Panc1 (cell line): ENCODE measurements at regions not wholly inside any gene's neighbourhood (a gene's known extent, or its start where the extent isn't known, plus 50 kb on each side); places are given as distances from the start of the nearest gene placed in this dataset.

ENCODE experiments used
- ATAC-seq: fragments of 200-7000 bp; cut with Tn5 transposase; 2 replicates; pipeline ENCODE4 v1.9.1; 2020; ENCODE audit warnings: mild to moderate bottlenecking, moderate library complexity
- BruUV-seq: library from RNA; stranded (reverse); fragments of 400-500 nt; replicated peaks from 2 replicates; lab custom pipeline; 2021; lab: Mats Ljungman, UMichigan
- CTCF ChIA-PET: fragments of 300-600 bp; sonication (Branson Sonifier 250); formaldehyde crosslinking; loops from one replicate; lab custom pipeline; 2022; ENCODE audit warnings: antibody characterized with exemption; lab: Charles Lee
- POLR2A ChIA-PET: fragments of 300-600 bp; sonication (Branson Sonifier 250); formaldehyde crosslinking; loops from one replicate; lab custom pipeline; 2022; ENCODE audit warnings: antibody characterized with exemption; lab: Charles Lee
- DNase-seq: peaks from one replicate; pipeline ENCODE4 v3.0.0-alpha.2; 2010; ENCODE audit warnings: low read depth, low spot score
- H3K27ac ChIP-seq: 2 replicates; pipeline ENCODE4 v1.5.1; 2011; ENCODE audit warnings: mild to moderate bottlenecking, low read length, inconsistent platforms
- H3K27me3 ChIP-seq: fragments of 200-500 bp; sonication (Bioruptor generic); 2 replicates; pipeline ENCODE4 v1.6.0; 2014; ENCODE audit warnings: low read length, inconsistent platforms; ENCODE audit not compliant: control insufficient read depth, insufficient read depth
- H3K36me3 ChIP-seq: fragments of 200-500 bp; sonication (Bioruptor generic); 2 replicates; pipeline ENCODE4 v1.5.1; 2014; ENCODE audit warnings: inconsistent platforms, mild to moderate bottlenecking, low read length, moderate library complexity; ENCODE audit not compliant: control insufficient read depth, insufficient read depth
- H3K4me1 ChIP-seq: 2 replicates; pipeline ENCODE4 v1.5.1; 2011; ENCODE audit warnings: inconsistent platforms, mild to moderate bottlenecking, low read length, moderate library complexity; ENCODE audit not compliant: control insufficient read depth, insufficient read depth
- H3K4me3 ChIP-seq, 2 experiments: 2 replicates each; pipeline ENCODE4 v1.5.1; 2011 to 2012; ENCODE audit warnings: low read depth in 2 of 2, low read length in 2 of 2, mild to moderate bottlenecking in 2 of 2, inconsistent platforms in 1 of 2, moderate library complexity in 1 of 2
- H3K9me3 ChIP-seq: fragments of 200-500 bp; sonication (Bioruptor generic); 2 replicates; pipeline ENCODE4 v1.5.1; 2014; ENCODE audit warnings: low read depth, mild to moderate bottlenecking, inconsistent platforms, low read length, moderate library complexity; ENCODE audit not compliant: control insufficient read depth, insufficient read depth
- POLR2AphosphoS5 ChIP-seq: IDR thresholded peaks from 2 replicates; pipeline ENCODE4 v1.6.1; 2012; ENCODE audit warnings: mild to moderate bottlenecking, low read depth, low read length, moderate library complexity
- SIN3A ChIP-seq: IDR thresholded peaks from 2 replicates; pipeline ENCODE4 v1.6.1; 2012; ENCODE audit warnings: low read depth, mild to moderate bottlenecking, low read length, moderate library complexity, borderline replicate concordance; ENCODE audit not compliant: insufficient read depth
- TCF7L2 ChIP-seq: IDR thresholded peaks from 2 replicates; pipeline ENCODE4 v1.6.1; 2011; ENCODE audit warnings: mild to moderate bottlenecking, low read depth, low read length, inconsistent platforms
- in situ Hi-C: cut with HindIII; loops from 2 replicates; pipeline ENCODE4 v1.10.0; 2016; ENCODE audit warnings: low sequenced_read_pairs, low pct_unique_long_range_greater_than_20kb
- intact Hi-C: fragments of 100-400 bp; cut with micrococcal nuclease; formaldehyde crosslinking; loops from one replicate; pipeline ENCODE4 v1.10.0; 2022; ENCODE audit not compliant: unreplicated experiment
- TF ChIP-seq, protein P1 (sequence below), 2 experiments: IDR thresholded peaks; 2 replicates each; pipeline ENCODE4 v1.6.1; 2011 to 2012; ENCODE audit warnings: low read depth in 2 of 2, control low read depth in 1 of 2, low read length in 1 of 2, mild to moderate bottlenecking in 1 of 2, moderate library complexity in 1 of 2; ENCODE audit not compliant: insufficient read depth in 1 of 2
- TF ChIP-seq, protein P2 (sequence below): fragments of 450-650 bp; IDR thresholded peaks from 2 replicates; pipeline ENCODE4 v1.5.1; 2017; ENCODE audit warnings: mild to moderate bottlenecking

DNA sequence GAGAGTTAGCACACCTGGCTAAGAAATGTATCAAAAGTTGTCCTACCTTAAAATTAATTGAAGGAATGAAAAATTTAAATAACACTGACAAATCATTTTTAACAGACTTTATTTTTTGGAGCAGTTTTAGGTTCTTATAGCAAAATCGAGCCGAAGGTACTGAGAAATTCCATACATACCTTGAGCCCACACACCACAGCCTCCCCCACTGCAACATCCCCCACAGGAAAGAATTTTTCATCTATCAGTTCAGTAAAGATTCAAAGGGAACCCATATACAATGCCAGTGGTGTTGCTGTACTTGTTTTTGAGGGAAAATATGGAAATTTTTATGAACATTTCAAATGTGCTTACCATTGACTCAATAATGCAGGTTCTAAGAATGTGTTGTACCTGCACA is 169.8 kb upstream of the HS6ST1 start:
- in situ Hi-C loops = no loop called here
- peaks cover 4% of the 10 kb centered on the region; the same call in 1 of the 2 replicates for H3K27me3 ChIP-seq
- H3K27ac ChIP-seq = no peak overlapping the region
- no peak for TF ChIP-seq TCF7L2
- TF ChIP-seq, protein P1, sequence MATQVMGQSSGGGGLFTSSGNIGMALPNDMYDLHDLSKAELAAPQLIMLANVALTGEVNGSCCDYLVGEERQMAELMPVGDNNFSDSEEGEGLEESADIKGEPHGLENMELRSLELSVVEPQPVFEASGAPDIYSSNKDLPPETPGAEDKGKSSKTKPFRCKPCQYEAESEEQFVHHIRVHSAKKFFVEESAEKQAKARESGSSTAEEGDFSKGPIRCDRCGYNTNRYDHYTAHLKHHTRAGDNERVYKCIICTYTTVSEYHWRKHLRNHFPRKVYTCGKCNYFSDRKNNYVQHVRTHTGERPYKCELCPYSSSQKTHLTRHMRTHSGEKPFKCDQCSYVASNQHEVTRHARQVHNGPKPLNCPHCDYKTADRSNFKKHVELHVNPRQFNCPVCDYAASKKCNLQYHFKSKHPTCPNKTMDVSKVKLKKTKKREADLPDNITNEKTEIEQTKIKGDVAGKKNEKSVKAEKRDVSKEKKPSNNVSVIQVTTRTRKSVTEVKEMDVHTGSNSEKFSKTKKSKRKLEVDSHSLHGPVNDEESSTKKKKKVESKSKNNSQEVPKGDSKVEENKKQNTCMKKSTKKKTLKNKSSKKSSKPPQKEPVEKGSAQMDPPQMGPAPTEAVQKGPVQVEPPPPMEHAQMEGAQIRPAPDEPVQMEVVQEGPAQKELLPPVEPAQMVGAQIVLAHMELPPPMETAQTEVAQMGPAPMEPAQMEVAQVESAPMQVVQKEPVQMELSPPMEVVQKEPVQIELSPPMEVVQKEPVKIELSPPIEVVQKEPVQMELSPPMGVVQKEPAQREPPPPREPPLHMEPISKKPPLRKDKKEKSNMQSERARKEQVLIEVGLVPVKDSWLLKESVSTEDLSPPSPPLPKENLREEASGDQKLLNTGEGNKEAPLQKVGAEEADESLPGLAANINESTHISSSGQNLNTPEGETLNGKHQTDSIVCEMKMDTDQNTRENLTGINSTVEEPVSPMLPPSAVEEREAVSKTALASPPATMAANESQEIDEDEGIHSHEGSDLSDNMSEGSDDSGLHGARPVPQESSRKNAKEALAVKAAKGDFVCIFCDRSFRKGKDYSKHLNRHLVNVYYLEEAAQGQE (IDR thresholded peaks at IDR 0.05; ENCODE audit: insufficient read depth in 1 of 2, low read depth in 2 of 2, low read length in 1 of 2) = no peak
- no peak for TF ChIP-seq POLR2AphosphoS5
- TF ChIP-seq, protein P2, sequence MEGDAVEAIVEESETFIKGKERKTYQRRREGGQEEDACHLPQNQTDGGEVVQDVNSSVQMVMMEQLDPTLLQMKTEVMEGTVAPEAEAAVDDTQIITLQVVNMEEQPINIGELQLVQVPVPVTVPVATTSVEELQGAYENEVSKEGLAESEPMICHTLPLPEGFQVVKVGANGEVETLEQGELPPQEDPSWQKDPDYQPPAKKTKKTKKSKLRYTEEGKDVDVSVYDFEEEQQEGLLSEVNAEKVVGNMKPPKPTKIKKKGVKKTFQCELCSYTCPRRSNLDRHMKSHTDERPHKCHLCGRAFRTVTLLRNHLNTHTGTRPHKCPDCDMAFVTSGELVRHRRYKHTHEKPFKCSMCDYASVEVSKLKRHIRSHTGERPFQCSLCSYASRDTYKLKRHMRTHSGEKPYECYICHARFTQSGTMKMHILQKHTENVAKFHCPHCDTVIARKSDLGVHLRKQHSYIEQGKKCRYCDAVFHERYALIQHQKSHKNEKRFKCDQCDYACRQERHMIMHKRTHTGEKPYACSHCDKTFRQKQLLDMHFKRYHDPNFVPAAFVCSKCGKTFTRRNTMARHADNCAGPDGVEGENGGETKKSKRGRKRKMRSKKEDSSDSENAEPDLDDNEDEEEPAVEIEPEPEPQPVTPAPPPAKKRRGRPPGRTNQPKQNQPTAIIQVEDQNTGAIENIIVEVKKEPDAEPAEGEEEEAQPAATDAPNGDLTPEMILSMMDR = no peak
- TF ChIP-seq SIN3A = no peak
- H3K4me3 ChIP-seq = no peak overlapping the region
- ChIA-PET POLR2A (no interaction called here), CTCF (no interaction called here)
- DNase-seq = no peak
- intact Hi-C loops = no loop called here
- no peaks in the 10 kb centered on the region for H3K9me3 ChIP-seq
- no peaks in the 10 kb centered on the region for H3K4me1 ChIP-seq
- H3K36me3 ChIP-seq = no peaks in the 10 kb centered on the region
- ATAC-seq = no peak
- no TSS peak for BruUV-seq

DNA sequence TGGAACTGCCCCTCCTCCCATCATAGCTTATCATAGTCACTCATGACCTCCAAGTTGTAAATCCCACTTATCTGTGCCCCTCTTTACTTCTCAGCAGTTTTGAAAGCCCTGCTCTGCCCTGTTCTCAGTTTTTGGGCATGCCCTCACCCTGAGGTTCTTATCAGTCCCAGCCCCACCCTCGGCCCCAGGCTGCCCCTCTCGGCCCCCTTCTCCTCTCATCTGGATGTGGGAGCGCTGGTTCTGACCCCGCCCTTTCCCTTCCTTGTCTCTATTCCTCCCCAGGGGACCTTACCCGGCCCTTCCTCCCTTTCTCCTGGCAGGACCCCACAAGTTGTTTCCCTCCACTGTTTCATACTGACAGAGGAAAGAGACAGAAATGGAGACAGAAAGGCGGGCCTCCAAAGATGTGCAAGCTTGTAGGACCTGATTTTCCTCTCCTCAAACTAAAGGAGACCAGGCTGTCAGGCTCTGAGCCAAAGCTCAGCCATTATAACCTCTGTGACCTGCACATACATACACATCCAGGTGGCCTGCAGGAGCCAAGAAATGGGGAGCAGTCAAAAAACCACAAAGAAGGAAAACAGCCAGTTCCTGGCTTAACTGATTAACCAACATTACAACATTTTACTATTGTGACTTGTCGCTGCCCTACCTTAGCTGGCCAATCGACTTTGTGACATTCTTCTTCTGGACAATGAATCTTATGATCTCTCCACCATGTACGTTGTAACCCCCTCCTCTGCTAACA is 171.0 kb upstream of the HS6ST1 start:
- Histone ChIP-seq H3K4me3 (no peak overlapping the region), H3K27ac (no peak overlapping the region), H3K27me3 (peaks cover 4% of the 10 kb centered on the region; the same call in 1 of the 2 replicates), H3K36me3 (no peaks in the 10 kb centered on the region), H3K4me1 (no peaks in the 10 kb centered on the region), H3K9me3 (no peaks in the 10 kb centered on the region)
- CTCF ChIA-PET = no interaction called here
- TF ChIP-seq SIN3A (no peak), POLR2AphosphoS5 (no peak)
- TF ChIP-seq, protein P2 = no peak
- TF ChIP-seq, protein P1 (IDR thresholded peaks at IDR 0.05; ENCODE audit: insufficient read depth in 1 of 2, low read depth in 2 of 2, low read length in 1 of 2) = no peak
- ATAC-seq = no peak
- DNase-seq = no peak
- intact Hi-C loops (no loop called here), in situ Hi-C loops (no loop called here)
- POLR2A ChIA-PET = no interaction called here
- no TSS peak for BruUV-seq
